ENCODE measurements at regions not wholly inside any gene's neighbourhood (a gene's known extent, or its start where the extent isn't known, plus 50 kb on each side); places are given as distances from the start of the nearest gene placed in this dataset.

GRCh38 chr1:59028048-59028447 lies 244.2 kb upstream of the JUN start:
- TF ChIP-seq CTCF (IDR thresholded peaks at IDR 0.05; ENCODE audit: extremely low read depth, low read depth, low read length), result no peak
- Histone ChIP-seq H3K4me2 (ENCODE audit: insufficient read depth, low read length) (no peak overlapping the region), H3K36me3 (ENCODE audit: insufficient read depth, low read length) (no peaks in the 10 kb centered on the region), H3K27me3 (ENCODE audit: insufficient read depth, low read length) (no peaks in the 10 kb centered on the region), H3K79me2 (ENCODE audit: insufficient read depth, low read length) (no peaks in the 10 kb centered on the region), H4K20me1 (ENCODE audit: insufficient read depth, low read length) (no peaks in the 10 kb centered on the region), H3K27ac (ENCODE audit: low read depth, low read length) (no peak overlapping the region), H3K4me3 (ENCODE audit: insufficient read depth, low read length) (no peak overlapping the region), H3K4me1 (ENCODE audit: insufficient read depth, low read length) (peaks cover 36% of the 10 kb centered on the region), H2AFZ (ENCODE audit: low read length) (no peak overlapping the region), H3K9me3 (ENCODE audit: low read depth, low read length) (no peaks in the 10 kb centered on the region)
- DNase-seq (ENCODE audit: insufficient read length, low spot score, missing footprints), result no peak

DNA sequence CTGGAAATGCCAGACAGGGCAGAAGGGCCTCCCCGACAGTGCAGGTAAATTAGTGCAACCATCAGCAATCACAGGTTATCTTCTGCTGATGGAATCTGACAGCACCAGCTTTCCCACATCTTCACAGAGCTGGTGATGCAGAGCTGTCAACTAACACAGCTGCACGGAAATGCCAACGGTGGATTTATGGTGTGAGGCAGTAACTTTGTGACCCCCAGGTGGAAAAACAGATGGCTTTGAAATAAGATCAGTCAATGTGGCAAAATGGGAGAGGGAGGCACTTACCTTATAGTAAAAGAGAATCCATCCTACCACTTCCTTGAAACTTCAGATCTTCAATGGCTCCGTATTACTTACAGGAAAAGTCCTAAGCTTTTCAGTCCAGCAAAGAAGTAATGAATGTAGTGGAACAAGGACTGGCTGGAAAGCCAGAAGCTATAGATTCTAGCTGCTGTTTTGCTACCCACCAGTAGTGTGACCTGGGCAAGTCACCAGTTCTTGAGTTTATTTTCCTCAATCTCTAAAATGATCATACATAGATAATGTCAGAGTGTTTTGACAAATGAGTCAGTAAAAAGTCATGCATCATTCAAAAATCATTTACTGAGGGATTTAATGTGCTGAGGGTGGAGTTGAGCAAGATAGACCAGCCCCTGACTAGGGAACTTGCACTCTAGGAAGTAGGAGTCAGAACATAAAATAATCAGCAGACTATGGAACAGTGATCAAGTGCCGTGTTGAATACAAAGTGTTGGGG lies 245.7 kb upstream of the JUN start:
- no peak for TF ChIP-seq CTCF (IDR thresholded peaks at IDR 0.05; ENCODE audit: extremely low read depth, low read depth, low read length)
- Histone ChIP-seq H3K36me3 (ENCODE audit: insufficient read depth, low read length) (no peaks in the 10 kb centered on the region), H3K4me3 (ENCODE audit: insufficient read depth, low read length) (no peak overlapping the region), H2AFZ (ENCODE audit: low read length) (peak overlapping the region; percentile 28), H3K4me2 (ENCODE audit: insufficient read depth, low read length) (peak overlapping the region; percentile 41), H3K4me1 (ENCODE audit: insufficient read depth, low read length) (peaks cover 36% of the 10 kb centered on the region), H3K27me3 (ENCODE audit: insufficient read depth, low read length) (no peaks in the 10 kb centered on the region), H3K27ac (ENCODE audit: low read depth, low read length) (peak overlapping the region; percentile 72), H3K79me2 (ENCODE audit: insufficient read depth, low read length) (no peaks in the 10 kb centered on the region), H4K20me1 (ENCODE audit: insufficient read depth, low read length) (no peaks in the 10 kb centered on the region), H3K9me3 (ENCODE audit: low read depth, low read length) (no peaks in the 10 kb centered on the region)
- no peak for DNase-seq (ENCODE audit: insufficient read length, low spot score, missing footprints)

DNA sequence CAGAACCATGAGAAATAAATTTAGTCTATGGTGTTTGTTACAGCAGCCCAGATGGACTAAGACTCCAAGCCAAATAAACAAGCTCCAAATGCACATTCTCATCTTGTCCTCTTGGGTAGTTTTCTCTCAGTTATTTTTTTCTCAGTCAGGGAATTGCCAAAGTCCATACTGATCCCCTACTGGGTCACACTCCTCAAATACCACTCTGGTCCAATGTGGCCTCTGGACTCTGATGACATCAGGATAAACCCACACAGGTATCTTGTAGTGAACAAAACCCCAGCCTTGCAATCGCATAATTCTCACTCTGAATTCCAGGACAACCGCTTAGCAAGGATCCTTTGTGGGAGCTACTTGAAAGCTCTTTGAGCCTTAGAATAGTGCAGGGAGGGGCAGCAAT lies 248.4 kb upstream of the JUN start:
- DNase-seq (ENCODE audit: insufficient read length, low spot score, missing footprints), result no peak
- H3K4me1 ChIP-seq (ENCODE audit: insufficient read depth, low read length), result peaks cover 13% of the 10 kb centered on the region
- H3K36me3 ChIP-seq (ENCODE audit: insufficient read depth, low read length), result no peaks in the 10 kb centered on the region
- no peaks in the 10 kb centered on the region for H3K79me2 ChIP-seq (ENCODE audit: insufficient read depth, low read length)
- no peak overlapping the region for H2AFZ ChIP-seq (ENCODE audit: low read length)
- H4K20me1 ChIP-seq (ENCODE audit: insufficient read depth, low read length), result no peaks in the 10 kb centered on the region
- H3K9me3 ChIP-seq (ENCODE audit: low read depth, low read length), result no peaks in the 10 kb centered on the region
- no peak overlapping the region for H3K27ac ChIP-seq (ENCODE audit: low read depth, low read length)
- TF ChIP-seq CTCF (IDR thresholded peaks at IDR 0.05; ENCODE audit: extremely low read depth, low read depth, low read length), result no peak
- no peaks in the 10 kb centered on the region for H3K27me3 ChIP-seq (ENCODE audit: insufficient read depth, low read length)
- no peak overlapping the region for H3K4me2 ChIP-seq (ENCODE audit: insufficient read depth, low read length)
- no peak overlapping the region for H3K4me3 ChIP-seq (ENCODE audit: insufficient read depth, low read length)

- H3K4me3 ChIP-seq (ENCODE audit: insufficient read depth, low read length), result no peak overlapping the region
- no peak for TF ChIP-seq CTCF (IDR thresholded peaks at IDR 0.05; ENCODE audit: extremely low read depth, low read depth, low read length)
- no peaks in the 10 kb centered on the region for H4K20me1 ChIP-seq (ENCODE audit: insufficient read depth, low read length)
- H3K79me2 ChIP-seq (ENCODE audit: insufficient read depth, low read length), result no peaks in the 10 kb centered on the region
- H3K9me3 ChIP-seq (ENCODE audit: low read depth, low read length), result no peaks in the 10 kb centered on the region
- no peaks in the 10 kb centered on the region for H3K36me3 ChIP-seq (ENCODE audit: insufficient read depth, low read length)
- H3K4me2 ChIP-seq (ENCODE audit: insufficient read depth, low read length), result no peak overlapping the region
- no peak overlapping the region for H3K27ac ChIP-seq (ENCODE audit: low read depth, low read length)
- no peaks in the 10 kb centered on the region for H3K27me3 ChIP-seq (ENCODE audit: insufficient read depth, low read length)
- peaks cover 12% of the 10 kb centered on the region for H3K4me1 ChIP-seq (ENCODE audit: insufficient read depth, low read length)
- H2AFZ ChIP-seq (ENCODE audit: low read length), result no peak overlapping the region
- DNase-seq (ENCODE audit: insufficient read length, low spot score, missing footprints), result no peak
These were observed 249.9 kb upstream of the JUN start for GRCh38 chr1:59033761-59034160.

All from osteoblast (primary cell).